ENCODE measurements at regions not wholly inside any gene's neighbourhood (a gene's known extent, or its start where the extent isn't known, plus 50 kb on each side); places are given as distances from the start of the nearest gene placed in this dataset.

DNA sequence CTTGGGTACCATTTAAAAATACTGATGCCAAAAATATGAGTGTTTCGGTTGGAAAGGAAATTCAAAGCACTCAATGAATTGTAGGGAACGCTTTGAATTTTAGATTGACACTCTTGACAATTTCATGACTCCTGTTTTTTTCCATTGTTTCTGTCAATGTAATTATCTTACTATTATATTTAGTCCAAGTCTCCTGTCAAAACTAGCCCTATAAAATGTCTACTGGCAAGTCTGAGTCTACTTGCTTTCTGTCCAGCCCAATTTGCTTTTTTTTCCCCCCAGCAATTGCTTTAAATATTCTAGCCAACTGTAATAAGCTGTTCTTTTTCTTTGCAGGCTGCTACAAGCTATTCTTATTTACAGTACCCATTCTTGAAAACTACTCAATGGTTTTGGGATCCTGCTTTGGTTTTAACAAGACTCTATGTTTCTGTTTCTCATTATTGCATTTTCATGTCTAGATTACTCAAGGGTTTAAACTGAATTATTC, 1103.9 kb upstream of the GJE1 start:
- no peak for DNase-seq

- DNase-seq = no peak
Measured at GRCh38 chr6:141026504-141026903, 1106.2 kb upstream of the GJE1 start.

DNA sequence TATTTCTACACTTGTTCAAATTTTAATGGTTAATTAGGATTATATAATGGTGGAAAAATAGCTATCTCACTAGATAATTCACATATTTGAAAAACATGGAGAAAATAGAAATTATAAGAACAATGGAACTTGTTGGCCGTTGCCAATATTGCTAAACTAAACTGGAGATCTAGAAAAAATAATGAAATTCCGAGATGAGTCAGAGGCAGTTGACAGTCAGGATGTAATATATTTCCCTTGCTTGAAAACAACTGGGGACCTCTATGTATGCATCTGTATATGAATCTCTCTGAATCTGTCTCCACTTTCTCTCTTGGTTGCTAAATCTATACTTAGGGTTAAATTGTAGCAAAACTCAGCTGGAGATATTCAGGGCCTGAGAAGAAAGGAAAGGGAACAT, 1108.2 kb upstream of the GJE1 start:
- DNase-seq = no peak

GRCh38 chr6:141017941-141018340, 1114.8 kb upstream of the GJE1 start:
- no peak for DNase-seq

DNA sequence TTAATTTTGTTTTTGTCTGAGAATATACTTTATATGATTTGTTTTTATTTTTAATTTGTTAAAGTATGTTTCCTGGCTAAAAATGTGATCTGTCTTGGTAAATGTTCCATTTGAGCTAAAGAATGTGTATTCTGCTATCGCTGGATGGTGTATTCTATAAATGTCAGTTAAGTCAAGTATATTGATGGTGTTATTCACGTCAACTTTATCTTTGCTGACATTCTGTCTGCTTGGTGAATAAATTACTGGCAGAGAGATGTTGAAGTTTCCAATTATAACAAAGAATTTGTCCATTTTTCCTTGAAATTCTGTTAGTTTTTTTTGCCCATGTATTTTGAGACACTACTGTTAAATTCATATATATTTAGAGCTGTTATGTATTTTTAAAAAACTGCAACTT, 1131.8 kb upstream of the GJE1 start:
- no peak for DNase-seq

DNA sequence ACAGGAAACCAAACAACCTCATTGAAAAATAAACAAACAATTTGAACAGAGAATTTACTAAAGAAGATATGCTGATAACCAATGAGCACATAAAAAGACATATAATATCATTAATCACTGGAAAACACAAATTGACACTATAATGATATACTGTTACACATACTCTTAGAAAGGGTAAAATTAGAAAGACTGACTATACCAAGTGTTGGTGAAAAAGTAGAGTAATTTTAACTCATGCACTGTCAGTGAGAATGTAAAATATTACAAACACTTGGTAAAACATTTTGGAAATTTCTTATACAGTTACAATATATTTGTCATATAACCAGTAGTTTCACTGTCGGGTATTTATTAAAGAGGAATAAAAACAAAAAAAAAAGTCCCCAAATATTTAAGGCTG, 1139.2 kb upstream of the GJE1 start:
- DNase-seq = no peak

DNA sequence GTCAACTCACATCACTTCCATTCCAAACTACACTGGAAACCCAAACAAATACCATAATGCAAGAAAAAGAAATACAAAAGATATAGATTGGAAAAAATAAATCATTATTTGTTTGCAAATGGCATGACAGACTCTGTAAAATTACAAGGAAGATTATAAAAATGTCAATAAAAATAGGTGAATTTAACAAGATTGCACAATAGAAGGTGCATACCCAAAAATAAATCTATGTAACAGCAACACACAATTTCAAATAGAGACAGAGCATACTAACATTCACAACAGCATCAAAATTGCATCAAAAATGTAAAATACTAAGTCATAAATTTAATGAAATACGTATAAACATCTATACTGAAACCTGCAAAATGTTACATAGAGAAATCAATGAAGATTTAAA, 1140.0 kb upstream of the GJE1 start:
- DNase-seq = no peak

DNA sequence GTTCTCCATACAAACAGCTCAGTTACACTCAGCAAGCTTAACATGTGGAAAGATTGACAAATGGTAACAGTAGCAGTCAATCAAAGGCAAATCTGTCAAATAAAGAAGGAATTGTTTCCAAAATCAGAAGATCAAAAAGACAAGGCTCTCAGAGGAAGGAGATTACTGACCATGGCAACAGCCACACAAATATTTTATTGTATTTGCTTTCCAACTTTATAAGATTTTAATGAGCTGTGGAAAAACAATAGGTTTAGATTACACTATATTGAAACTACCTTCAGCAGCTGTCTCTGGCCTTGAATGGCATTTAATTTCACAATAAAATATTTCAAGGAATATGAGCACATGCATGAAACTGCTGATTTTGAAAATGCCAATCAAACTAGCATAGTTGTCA, 1143.9 kb upstream of the GJE1 start:
- DNase-seq = no peak

DNA sequence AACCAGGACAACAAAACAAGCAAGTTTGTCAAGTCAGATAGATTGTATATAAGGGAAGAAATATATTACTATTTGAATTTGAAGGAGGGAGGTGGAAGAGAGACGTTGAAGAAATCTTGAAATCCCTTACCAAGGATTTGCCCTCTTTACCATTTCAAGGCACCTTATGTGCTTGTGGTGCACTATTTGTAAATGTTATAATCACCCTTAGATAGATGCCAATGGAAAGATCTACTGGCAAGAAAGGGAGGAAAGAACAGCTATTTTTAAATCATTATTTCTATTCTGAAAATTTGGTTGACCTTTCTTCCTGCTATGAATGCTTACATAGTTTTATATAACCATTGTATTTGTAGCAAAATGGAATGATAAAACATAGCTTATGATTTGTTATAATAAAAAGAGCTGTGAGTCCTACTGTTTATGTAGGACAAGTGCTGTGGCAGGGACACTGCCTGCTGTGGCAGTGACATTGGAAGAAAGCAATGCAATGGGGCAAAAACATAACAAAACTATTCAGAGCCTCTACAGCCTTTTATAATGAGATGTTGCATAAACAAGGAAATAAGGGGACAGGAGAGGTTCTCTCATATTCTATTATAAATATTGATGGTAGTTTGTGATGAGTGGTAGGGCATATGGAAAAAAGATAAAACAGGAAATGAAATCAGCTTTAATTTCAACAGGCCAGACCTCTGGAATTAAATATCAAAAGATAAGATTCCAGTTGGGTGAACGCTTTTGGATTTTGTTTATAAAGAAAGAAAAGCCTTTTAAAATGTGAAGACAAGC, 1145.2 kb upstream of the GJE1 start:
- DNase-seq = no peak

DNA sequence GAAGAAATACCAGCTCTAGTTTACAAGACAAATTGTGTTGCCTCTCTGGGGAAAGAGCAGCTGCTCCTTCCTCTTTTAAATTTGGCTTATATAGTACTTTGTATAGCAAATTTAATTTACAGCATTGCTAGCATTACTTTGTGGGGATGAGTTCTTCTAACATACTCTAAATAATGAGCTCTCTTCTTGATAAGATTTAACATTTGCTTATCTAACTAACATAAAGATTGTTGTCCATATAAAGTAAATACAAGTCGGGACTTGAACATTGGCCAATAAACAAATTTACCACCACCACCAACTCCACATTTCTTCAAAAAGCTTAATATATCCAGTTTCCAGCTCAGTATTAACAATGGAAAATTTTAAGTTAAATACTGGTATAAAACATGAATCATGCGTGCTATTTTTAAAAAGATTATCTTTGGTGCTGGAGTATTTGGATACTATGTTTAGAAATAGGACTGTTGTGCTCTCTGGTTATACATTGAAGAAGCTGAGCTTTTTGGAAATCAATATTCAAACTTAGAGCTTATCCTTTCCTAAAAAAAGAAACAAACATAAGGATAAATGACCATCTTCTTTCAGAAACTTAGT, 1146.9 kb upstream of the GJE1 start:
- DNase-seq = no peak

GRCh38 chr6:140980265-140980887, 1152.3 kb upstream of the GJE1 start:
- no peak for DNase-seq

GRCh38 chr6:140979642-140980091, 1153.1 kb upstream of the GJE1 start:
- DNase-seq = no peak

- no peak for DNase-seq
Measured at GRCh38 chr6:140977403-140977802, 1155.3 kb upstream of the GJE1 start.

DNA sequence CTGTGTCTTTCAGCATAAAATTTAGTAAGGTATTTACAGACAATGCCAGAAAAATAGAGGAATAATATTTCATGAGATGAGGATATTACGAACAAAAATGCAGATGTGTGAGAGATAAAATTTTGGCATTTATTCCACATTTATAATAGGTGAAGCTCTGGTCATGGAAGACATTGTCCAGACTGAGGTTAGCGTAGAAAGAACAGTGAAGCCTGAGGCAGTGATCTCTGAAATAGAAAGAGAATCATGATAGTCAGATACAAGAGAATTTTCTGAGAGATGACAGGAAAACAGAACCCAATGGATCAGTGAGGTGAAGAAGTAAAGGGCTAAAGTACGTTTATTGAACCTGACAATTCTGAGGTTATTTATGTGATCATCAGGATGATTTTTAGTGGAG, 1155.9 kb upstream of the GJE1 start:
- DNase-seq = no peak

DNA sequence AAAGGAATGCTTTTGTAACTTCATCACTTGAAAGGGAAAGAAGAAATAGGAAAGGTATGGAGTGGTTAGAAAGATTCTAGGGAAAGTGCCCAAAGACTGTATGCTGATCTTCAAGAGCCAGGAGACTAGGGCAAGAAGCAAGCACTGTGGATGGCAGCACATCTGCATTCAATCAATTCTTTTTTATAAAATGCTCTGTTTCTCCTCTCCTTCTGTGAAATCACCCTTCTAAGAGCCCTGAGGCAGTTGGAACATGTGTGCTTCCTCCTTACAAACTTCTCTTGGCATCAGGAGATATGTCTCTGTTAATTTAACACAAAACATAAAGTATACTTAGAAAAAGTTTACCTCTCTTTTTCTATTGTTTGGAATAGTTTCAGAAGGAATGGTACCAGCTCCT, 1162.2 kb upstream of the GJE1 start:
- no peak for DNase-seq

DNA sequence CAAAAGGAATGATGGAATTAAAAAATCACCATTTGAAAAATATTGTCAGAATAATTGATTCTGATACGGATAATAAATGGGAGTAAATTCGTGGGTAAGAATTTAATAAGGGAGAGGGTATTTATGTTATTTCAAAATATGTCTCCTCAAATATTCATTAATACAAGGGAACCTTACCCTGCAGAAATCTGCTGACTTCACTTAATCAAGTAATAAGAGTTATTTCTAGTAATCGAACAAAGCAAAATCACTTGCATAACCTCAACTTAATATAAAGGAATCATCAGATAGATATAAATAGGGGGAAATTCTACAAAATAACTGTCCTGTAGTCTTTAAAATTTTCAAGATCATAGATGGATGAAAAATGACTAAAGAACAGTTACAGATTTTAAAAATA, 1164.7 kb upstream of the GJE1 start:
- DNase-seq = no peak

DNA sequence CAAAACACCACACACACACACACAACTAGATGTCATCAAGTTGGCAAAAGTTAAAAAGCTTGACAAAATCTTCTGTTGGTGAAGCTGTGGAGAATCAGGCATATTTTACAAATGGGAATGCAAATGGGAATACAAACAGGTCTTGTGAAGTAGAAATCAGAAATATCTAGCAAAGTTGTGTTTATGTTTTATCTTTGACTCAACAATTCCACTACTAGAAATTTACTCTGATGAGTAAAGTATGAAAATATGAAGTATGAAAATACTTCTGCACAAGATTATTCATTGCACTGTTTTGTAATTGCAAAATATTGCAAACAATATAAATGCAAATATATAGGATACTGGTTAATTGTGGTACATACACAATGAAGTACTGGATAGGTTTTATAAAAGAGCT, 1166.0 kb upstream of the GJE1 start:
- DNase-seq = no peak

- no peak for DNase-seq
Measured at GRCh38 chr6:140960566-140960965, 1172.2 kb upstream of the GJE1 start.

GRCh38 chr6:140957386-140957785, 1175.3 kb upstream of the GJE1 start:
- DNase-seq = no peak

DNA sequence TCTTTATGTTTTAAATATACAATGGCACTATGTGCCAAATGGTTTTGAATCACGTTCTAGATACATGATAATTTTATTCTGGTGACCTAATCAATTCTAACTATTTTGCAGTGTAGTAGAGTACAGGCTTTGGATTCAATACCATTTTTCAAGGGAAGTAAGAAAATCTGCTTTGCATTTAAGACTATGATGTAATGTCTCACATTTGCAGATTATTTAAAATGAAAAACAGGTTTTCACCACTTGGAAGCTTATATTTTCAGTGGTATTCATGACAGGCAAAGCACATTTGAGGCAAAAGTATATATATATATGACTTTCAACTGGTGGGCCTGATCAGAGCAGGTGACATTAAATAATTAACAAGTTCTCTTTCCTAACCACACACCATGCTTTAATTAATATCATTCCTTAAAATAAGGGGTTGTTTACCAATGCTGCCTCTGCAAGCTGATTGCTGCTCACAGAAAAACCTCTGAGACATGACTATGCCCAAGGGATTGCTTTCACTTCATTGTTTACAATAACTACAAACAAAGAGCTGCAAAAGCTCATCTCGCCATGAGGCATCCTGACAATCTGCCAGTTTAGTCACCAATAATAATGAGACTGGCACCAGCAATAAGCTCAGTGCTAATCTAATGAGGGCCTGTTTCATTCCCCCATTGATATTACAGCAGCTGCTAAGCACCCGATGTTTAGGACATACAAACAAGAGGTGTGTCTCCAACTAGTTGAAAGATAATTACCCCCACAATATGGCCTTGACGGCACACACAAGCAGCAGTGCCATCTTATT, 1176.0 kb upstream of the GJE1 start:
- DNase-seq = no peak

DNA sequence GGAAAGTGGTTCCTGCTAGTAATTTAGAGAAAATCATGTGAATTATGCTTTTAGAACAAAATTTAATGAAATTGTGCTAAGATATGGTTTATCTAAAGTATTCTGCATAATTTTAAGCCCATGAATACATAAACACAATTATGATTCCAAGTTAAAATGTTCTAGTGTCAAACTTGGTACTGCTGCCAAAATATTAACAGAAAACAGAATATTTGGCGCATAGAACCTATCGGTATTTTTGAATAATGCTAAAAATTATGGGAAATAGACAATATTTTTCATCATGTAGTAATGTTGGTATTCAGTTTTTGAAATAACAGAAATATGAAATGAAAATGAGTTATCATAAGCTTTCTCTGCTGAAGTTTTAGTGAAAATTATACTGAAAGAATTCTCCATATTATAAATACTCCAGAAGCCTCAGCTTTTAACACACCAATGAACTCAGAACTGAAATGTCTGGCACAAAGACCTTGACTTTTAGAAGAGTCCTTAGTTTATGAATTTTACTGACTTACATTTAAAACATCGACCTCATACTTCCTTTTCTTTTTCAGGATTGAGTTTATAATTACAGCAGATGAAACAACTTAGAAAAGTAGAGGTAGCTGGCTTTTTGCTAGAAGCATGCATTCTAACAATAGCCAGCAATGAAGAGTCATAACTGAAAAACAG, 1192.3 kb upstream of the GJE1 start:
- no peak for DNase-seq

GRCh38 chr6:140932909-140933308, 1199.8 kb upstream of the GJE1 start:
- DNase-seq = no peak

DNA sequence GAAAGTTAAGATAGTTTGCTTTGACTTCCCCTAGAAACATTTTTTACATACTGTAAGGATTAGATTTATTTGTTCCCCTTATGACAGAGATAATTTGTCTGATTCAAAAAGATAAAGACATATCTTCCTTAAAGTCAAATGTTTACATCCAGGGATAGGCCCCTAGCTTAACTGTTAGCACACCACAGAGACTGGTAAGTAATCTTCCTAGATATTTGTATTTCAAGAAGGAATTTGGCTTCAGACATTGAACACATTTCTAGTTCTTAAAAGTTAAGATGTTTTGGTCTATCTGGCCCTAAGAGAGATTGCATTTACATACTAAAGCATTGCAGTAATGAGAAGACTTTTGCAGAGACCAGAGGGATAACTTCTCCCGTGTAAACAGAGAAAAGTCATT, 1201.1 kb upstream of the GJE1 start:
- no peak for DNase-seq
